ENCODE measurements at regions not wholly inside any gene's neighbourhood (a gene's known extent, or its start where the extent isn't known, plus 50 kb on each side); places are given as distances from the start of the nearest gene placed in this dataset.

- H3K4me1 ChIP-seq, result no peaks in the 10 kb centered on the region
- H3K4me3 ChIP-seq (ENCODE audit: low read depth, low read length), result no peak overlapping the region
- POLR2A ChIA-PET, result no interaction called here
- TF ChIP-seq CTCF (IDR thresholded peaks at IDR 0.05; ENCODE audit: insufficient read depth in 1 of 2, low read depth in 1 of 2, low read length in 1 of 2, severe bottlenecking in 1 of 2, unreplicated experiment in 1 of 2), result no peak
- DNase-seq, result no peak
- H3K4me3 Mint-ChIP-seq (ENCODE audit: unreplicated experiment), result no peak overlapping the region
- peaks cover 10% of the 10 kb centered on the region for H3K27me3 Mint-ChIP-seq (ENCODE audit: insufficient read depth, unreplicated experiment)
- no peaks in the 10 kb centered on the region for H3K27me3 ChIP-seq (replicated peaks; ENCODE audit: control insufficient read depth, insufficient read depth, low read length)
- H3K4me1 Mint-ChIP-seq (ENCODE audit: low read depth, unreplicated experiment), result no peaks in the 10 kb centered on the region
- no TSS peak for BruUV-seq (replicated peaks)
- intact Hi-C loops (cut with micrococcal nuclease; ENCODE audit: unreplicated experiment), result no loop called here
- H3K9me3 ChIP-seq, result no peaks in the 10 kb centered on the region
- CTCF ChIA-PET, result no interaction called here
- no peaks in the 10 kb centered on the region for H3K9me3 Mint-ChIP-seq (ENCODE audit: unreplicated experiment)
- H3K36me3 ChIP-seq (ENCODE audit: control insufficient read depth, insufficient read depth, low read length), result no peaks in the 10 kb centered on the region
- peak overlapping the region; percentile 61 for H3K27ac Mint-ChIP-seq (ENCODE audit: unreplicated experiment)
- H3K36me3 Mint-ChIP-seq (ENCODE audit: insufficient read depth, unreplicated experiment), result no peaks in the 10 kb centered on the region
These were observed 286.2 kb downstream of the THBS2 start for GRCh38 chr6:168967281-168967925.

- POLR2A ChIA-PET, result no interaction called here
- H3K4me1 Mint-ChIP-seq (ENCODE audit: low read depth, unreplicated experiment), result no peaks in the 10 kb centered on the region
- BruUV-seq (replicated peaks), result no TSS peak
- Histone ChIP-seq H3K4me1 (no peaks in the 10 kb centered on the region), H3K27me3 (replicated peaks; ENCODE audit: control insufficient read depth, insufficient read depth, low read length) (no peaks in the 10 kb centered on the region), H3K9me3 (no peaks in the 10 kb centered on the region), H3K36me3 (ENCODE audit: control insufficient read depth, insufficient read depth, low read length) (no peaks in the 10 kb centered on the region), H3K4me3 (ENCODE audit: low read depth, low read length) (no peak overlapping the region)
- CTCF ChIA-PET, result interaction anchor here (0.5 kb wide), 1 partner anchor 73 kb away, joined by 7 read pairs; no protein-coding TSS in a partner anchor
- H3K4me3 Mint-ChIP-seq (ENCODE audit: unreplicated experiment), result no peak overlapping the region
- no peak for DNase-seq
- intact Hi-C loops (cut with micrococcal nuclease; ENCODE audit: unreplicated experiment), result no loop called here
- H3K27me3 Mint-ChIP-seq (ENCODE audit: insufficient read depth, unreplicated experiment), result peaks cover 7% of the 10 kb centered on the region
- TF ChIP-seq CTCF (IDR thresholded peaks at IDR 0.05; ENCODE audit: insufficient read depth in 1 of 2, low read depth in 1 of 2, low read length in 1 of 2, severe bottlenecking in 1 of 2, unreplicated experiment in 1 of 2), result no peak
- no peaks in the 10 kb centered on the region for H3K9me3 Mint-ChIP-seq (ENCODE audit: unreplicated experiment)
- H3K36me3 Mint-ChIP-seq (ENCODE audit: insufficient read depth, unreplicated experiment), result no peaks in the 10 kb centered on the region
- H3K27ac Mint-ChIP-seq (ENCODE audit: unreplicated experiment), result no peak overlapping the region
These were observed 289.4 kb downstream of the THBS2 start for GRCh38 chr6:168964138-168964835.

GRCh38 chr6:168962886-168963285 lies 290.8 kb downstream of the THBS2 start:
- Mint-ChIP-seq H3K4me1 (ENCODE audit: low read depth, unreplicated experiment) (no peaks in the 10 kb centered on the region), H3K27ac (ENCODE audit: unreplicated experiment) (no peak overlapping the region), H3K27me3 (ENCODE audit: insufficient read depth, unreplicated experiment) (peaks cover 9% of the 10 kb centered on the region), H3K36me3 (ENCODE audit: insufficient read depth, unreplicated experiment) (no peaks in the 10 kb centered on the region), H3K4me3 (ENCODE audit: unreplicated experiment) (no peak overlapping the region), H3K9me3 (ENCODE audit: unreplicated experiment) (no peaks in the 10 kb centered on the region)
- Histone ChIP-seq H3K36me3 (ENCODE audit: control insufficient read depth, insufficient read depth, low read length) (no peaks in the 10 kb centered on the region), H3K4me3 (ENCODE audit: low read depth, low read length) (no peak overlapping the region), H3K27me3 (replicated peaks; ENCODE audit: control insufficient read depth, insufficient read depth, low read length) (no peaks in the 10 kb centered on the region), H3K9me3 (no peaks in the 10 kb centered on the region), H3K4me1 (no peaks in the 10 kb centered on the region)
- DNase-seq, result no peak
- ChIA-PET CTCF (no interaction called here), POLR2A (no interaction called here)
- TF ChIP-seq CTCF (IDR thresholded peaks at IDR 0.05; ENCODE audit: insufficient read depth in 1 of 2, low read depth in 1 of 2, low read length in 1 of 2, severe bottlenecking in 1 of 2, unreplicated experiment in 1 of 2), result no peak
- intact Hi-C loops (cut with micrococcal nuclease; ENCODE audit: unreplicated experiment), result no loop called here
- no TSS peak for BruUV-seq (replicated peaks)
